Endothelial cell (in vitro differentiated cells): ENCODE measurements at regions not wholly inside any gene's neighbourhood (a gene's known extent, or its start where the extent isn't known, plus 50 kb on each side); places are given as distances from the start of the nearest gene placed in this dataset.

Source experiments
- DNase-seq: peaks from one replicate; pipeline ENCODE4 v3.0.0; 2021; ENCODE audit warnings: low spot score
- H3K27ac Mint-ChIP-seq: one replicate; pipeline ENCODE4 v1.8.0; 2021; ENCODE audit warnings: mixed read lengths, inconsistent platforms; ENCODE audit not compliant: unreplicated experiment
- H3K27me3 Mint-ChIP-seq: one replicate; pipeline ENCODE4 v1.8.0; 2021; ENCODE audit warnings: mild to moderate bottlenecking, moderate library complexity, mixed read lengths, inconsistent platforms; ENCODE audit not compliant: unreplicated experiment
- H3K36me3 Mint-ChIP-seq: one replicate; pipeline ENCODE4 v1.8.0; 2021; ENCODE audit warnings: mild to moderate bottlenecking, low read depth, mixed read lengths, inconsistent platforms; ENCODE audit not compliant: unreplicated experiment
- H3K4me1 Mint-ChIP-seq: one replicate; pipeline ENCODE4 v1.8.0; 2021; ENCODE audit warnings: mild to moderate bottlenecking, mixed read lengths, inconsistent platforms; ENCODE audit not compliant: unreplicated experiment
- H3K4me3 Mint-ChIP-seq: one replicate; pipeline ENCODE4 v1.8.0; 2021; ENCODE audit warnings: mild to moderate bottlenecking, mixed read lengths, inconsistent platforms; ENCODE audit not compliant: unreplicated experiment
- H3K9me3 Mint-ChIP-seq: one replicate; pipeline ENCODE4 v1.8.0; 2021; ENCODE audit warnings: mixed read lengths, inconsistent platforms; ENCODE audit not compliant: unreplicated experiment
- TF ChIP-seq, protein P1 (sequence below): fragments of 200-600 bp; sonication (generic); IDR thresholded peaks from one replicate; pipeline ENCODE4 v1.5.0; 2021; ENCODE audit warnings: antibody characterized with exemption; ENCODE audit not compliant: unreplicated experiment

- no peaks in the 10 kb centered on the region for H3K36me3 Mint-ChIP-seq
These were observed 76.3 kb upstream of the CSF3R start for GRCh38 chr1:36559061-36559460.

GRCh38 chr1:36557041-36558000 lies 74.6 kb upstream of the CSF3R start:
- Mint-ChIP-seq H3K27ac (no peak overlapping the region), H3K27me3 (peaks cover 5% of the 10 kb centered on the region), H3K36me3 (no peaks in the 10 kb centered on the region), H3K4me3 (no peak overlapping the region), H3K4me1 (no peaks in the 10 kb centered on the region), H3K9me3 (no peaks in the 10 kb centered on the region)
- no peak for DNase-seq
- TF ChIP-seq, protein P1, sequence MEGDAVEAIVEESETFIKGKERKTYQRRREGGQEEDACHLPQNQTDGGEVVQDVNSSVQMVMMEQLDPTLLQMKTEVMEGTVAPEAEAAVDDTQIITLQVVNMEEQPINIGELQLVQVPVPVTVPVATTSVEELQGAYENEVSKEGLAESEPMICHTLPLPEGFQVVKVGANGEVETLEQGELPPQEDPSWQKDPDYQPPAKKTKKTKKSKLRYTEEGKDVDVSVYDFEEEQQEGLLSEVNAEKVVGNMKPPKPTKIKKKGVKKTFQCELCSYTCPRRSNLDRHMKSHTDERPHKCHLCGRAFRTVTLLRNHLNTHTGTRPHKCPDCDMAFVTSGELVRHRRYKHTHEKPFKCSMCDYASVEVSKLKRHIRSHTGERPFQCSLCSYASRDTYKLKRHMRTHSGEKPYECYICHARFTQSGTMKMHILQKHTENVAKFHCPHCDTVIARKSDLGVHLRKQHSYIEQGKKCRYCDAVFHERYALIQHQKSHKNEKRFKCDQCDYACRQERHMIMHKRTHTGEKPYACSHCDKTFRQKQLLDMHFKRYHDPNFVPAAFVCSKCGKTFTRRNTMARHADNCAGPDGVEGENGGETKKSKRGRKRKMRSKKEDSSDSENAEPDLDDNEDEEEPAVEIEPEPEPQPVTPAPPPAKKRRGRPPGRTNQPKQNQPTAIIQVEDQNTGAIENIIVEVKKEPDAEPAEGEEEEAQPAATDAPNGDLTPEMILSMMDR = no peak

More at GRCh38 chr1:36559061-36559460, 76.3 kb upstream of the CSF3R start:
- Mint-ChIP-seq H3K27ac (no peak overlapping the region), H3K4me3 (no peak overlapping the region), H3K4me1 (no peaks in the 10 kb centered on the region), H3K9me3 (no peaks in the 10 kb centered on the region), H3K27me3 (peaks cover 5% of the 10 kb centered on the region)
- DNase-seq = no peak
- TF ChIP-seq, protein P1 = no peak

- no peak overlapping the region for H3K27ac Mint-ChIP-seq
- TF ChIP-seq, protein P1 = no peak
- no peaks in the 10 kb centered on the region for H3K9me3 Mint-ChIP-seq
- no peak overlapping the region for H3K4me3 Mint-ChIP-seq
- no peak for DNase-seq
- H3K36me3 Mint-ChIP-seq = no peaks in the 10 kb centered on the region
- peaks cover 3% of the 10 kb centered on the region for H3K27me3 Mint-ChIP-seq
- no peaks in the 10 kb centered on the region for H3K4me1 Mint-ChIP-seq
These were observed 72.3 kb upstream of the CSF3R start for GRCh38 chr1:36555041-36555440.

- H3K4me3 Mint-ChIP-seq = no peak overlapping the region
- no peaks in the 10 kb centered on the region for H3K4me1 Mint-ChIP-seq
- DNase-seq = no peak
- TF ChIP-seq, protein P1 = no peak
- H3K27ac Mint-ChIP-seq = no peak overlapping the region
- peaks cover 3% of the 10 kb centered on the region for H3K27me3 Mint-ChIP-seq
- H3K9me3 Mint-ChIP-seq = no peaks in the 10 kb centered on the region
- no peaks in the 10 kb centered on the region for H3K36me3 Mint-ChIP-seq
These were observed 71.6 kb upstream of the CSF3R start for GRCh38 chr1:36554323-36554628.

- Mint-ChIP-seq H3K9me3 (no peaks in the 10 kb centered on the region), H3K27me3 (peaks cover under 1% of the 10 kb centered on the region), H3K27ac (no peak overlapping the region), H3K4me3 (no peak overlapping the region), H3K36me3 (no peaks in the 10 kb centered on the region), H3K4me1 (no peaks in the 10 kb centered on the region)
- peak; percentile 86 for DNase-seq
- TF ChIP-seq, protein P1 = peak; percentile 76
These were observed 71.0 kb upstream of the CSF3R start for GRCh38 chr1:36553591-36554322.
